GM23248 (cell line): ENCODE measurements at regions not wholly inside any gene's neighbourhood (a gene's known extent, or its start where the extent isn't known, plus 50 kb on each side); places are given as distances from the start of the nearest gene placed in this dataset.

Experiments used
- EZH2 ChIP-seq: fragments of 200-600 bp; sonication (generic); IDR thresholded peaks from 2 replicates; pipeline ENCODE4 v1.6.1; 2018; ENCODE audit warnings: antibody characterized with exemption, mild to moderate bottlenecking; ENCODE audit not compliant: insufficient read depth, poor library complexity, severe bottlenecking
- EZH2phosphoT487 ChIP-seq: fragments of 200-600 bp; sonication (generic); IDR thresholded peaks from 2 replicates; pipeline ENCODE4 v1.6.1; 2018; ENCODE audit warnings: antibody characterized with exemption, moderate library complexity, mild to moderate bottlenecking, low read depth; ENCODE audit not compliant: insufficient read depth

DNA sequence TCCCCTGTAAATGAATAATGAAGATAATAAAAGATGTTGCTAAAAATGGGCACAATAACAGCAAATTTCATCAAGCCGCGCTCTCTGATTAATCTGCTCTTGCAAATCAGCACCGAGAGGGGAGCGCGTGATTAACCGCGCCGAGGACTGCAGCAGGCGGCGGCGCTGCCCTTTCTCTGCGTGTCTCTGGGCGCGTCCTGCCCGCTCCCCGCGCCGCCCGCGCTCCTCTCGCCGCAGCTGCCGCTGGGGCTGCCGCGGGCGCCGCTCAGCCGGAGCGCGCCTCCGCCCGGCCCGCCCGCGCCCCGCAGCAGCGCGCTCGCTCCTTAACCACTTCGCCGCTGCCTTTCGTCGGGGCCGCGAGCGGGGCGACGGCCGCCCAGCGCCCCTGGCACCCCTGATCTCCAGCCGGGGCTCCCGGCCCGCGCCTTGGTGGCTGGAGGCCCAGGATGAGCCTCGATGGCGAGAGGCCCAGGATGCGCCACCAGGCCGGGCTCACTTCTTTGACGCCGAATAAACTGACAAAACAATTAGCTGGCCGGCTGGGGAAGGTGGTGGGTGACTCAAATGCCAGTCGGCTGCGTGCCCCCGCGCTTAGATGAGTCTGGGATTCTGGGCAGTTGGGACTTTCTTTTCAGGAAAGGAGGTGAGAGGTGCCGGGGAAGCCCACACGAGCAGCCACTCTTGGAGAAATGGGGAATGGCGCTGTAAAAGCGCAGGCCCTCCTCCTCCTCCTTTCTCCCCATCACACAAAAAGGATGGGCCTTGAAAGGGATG lies 221.4 kb upstream of the PKN2 start:
- TF ChIP-seq EZH2 (no peak), EZH2phosphoT487 (no peak)
